Kasumi-1 (cell line): ENCODE measurements at regions not wholly inside any gene's neighbourhood (a gene's known extent, or its start where the extent isn't known, plus 50 kb on each side); places are given as distances from the start of the nearest gene placed in this dataset.

Experiments used
- DNase-seq, 2 experiments: peaks; one replicate each; lab custom pipeline; 2025; lab: John Stamatoyannopoulos, UW

GRCh38 chr15:95830281-95830680 is 500.2 kb upstream of the NR2F2 start:
- DNase-seq = no peak

- no peak for DNase-seq
Measured at GRCh38 chr15:95832668-95833067, 497.8 kb upstream of the NR2F2 start.

- no peak for DNase-seq
Measured at GRCh38 chr15:95834028-95834804, 496.3 kb upstream of the NR2F2 start.

- DNase-seq = peak; percentile 19
Measured at GRCh38 chr15:95836536-95836935, 494.0 kb upstream of the NR2F2 start.

GRCh38 chr15:95837341-95838004 is 493.0 kb upstream of the NR2F2 start:
- no peak for DNase-seq

GRCh38 chr15:95839367-95839782 is 491.1 kb upstream of the NR2F2 start:
- no peak for DNase-seq

GRCh38 chr15:95840004-95840403 is 490.5 kb upstream of the NR2F2 start:
- no peak for DNase-seq

GRCh38 chr15:95840855-95841254 is 489.6 kb upstream of the NR2F2 start:
- DNase-seq = no peak

- no peak for DNase-seq
Measured at GRCh38 chr15:95842576-95842975, 487.9 kb upstream of the NR2F2 start.

- no peak for DNase-seq
Measured at GRCh38 chr15:95843241-95843910, 487.1 kb upstream of the NR2F2 start.

- DNase-seq = no peak
Measured at GRCh38 chr15:95845862-95846515, 484.5 kb upstream of the NR2F2 start.

GRCh38 chr15:95848126-95848525 is 482.4 kb upstream of the NR2F2 start:
- DNase-seq = no peak

GRCh38 chr15:95850837-95851236 is 479.7 kb upstream of the NR2F2 start:
- no peak for DNase-seq

- no peak for DNase-seq
Measured at GRCh38 chr15:95853350-95853749, 477.1 kb upstream of the NR2F2 start.

- no peak for DNase-seq
Measured at GRCh38 chr15:95857124-95857757, 473.3 kb upstream of the NR2F2 start.

- no peak for DNase-seq
Measured at GRCh38 chr15:95857758-95858157, 472.7 kb upstream of the NR2F2 start.

- DNase-seq = no peak
Measured at GRCh38 chr15:95860406-95860805, 470.1 kb upstream of the NR2F2 start.

GRCh38 chr15:95864467-95864886 is 466.0 kb upstream of the NR2F2 start:
- no peak for DNase-seq

GRCh38 chr15:95865330-95865739 is 465.2 kb upstream of the NR2F2 start:
- DNase-seq = no peak

GRCh38 chr15:95866711-95867440 is 463.6 kb upstream of the NR2F2 start:
- no peak for DNase-seq

- DNase-seq = no peak
Measured at GRCh38 chr15:95868450-95868849, 462.1 kb upstream of the NR2F2 start.
